Panc1 (cell line): ENCODE measurements at regions not wholly inside any gene's neighbourhood (a gene's known extent, or its start where the extent isn't known, plus 50 kb on each side); places are given as distances from the start of the nearest gene placed in this dataset.

ENCODE experiments used
- ATAC-seq: fragments of 200-7000 bp; cut with Tn5 transposase; 2 replicates; pipeline ENCODE4 v1.9.1; 2020; ENCODE audit warnings: mild to moderate bottlenecking, moderate library complexity
- BruUV-seq: library from RNA; stranded (reverse); fragments of 400-500 nt; replicated peaks from 2 replicates; lab custom pipeline; 2021; lab: Mats Ljungman, UMichigan
- CTCF ChIA-PET: fragments of 300-600 bp; sonication (Branson Sonifier 250); formaldehyde crosslinking; loops from one replicate; lab custom pipeline; 2022; ENCODE audit warnings: antibody characterized with exemption; lab: Charles Lee
- POLR2A ChIA-PET: fragments of 300-600 bp; sonication (Branson Sonifier 250); formaldehyde crosslinking; loops from one replicate; lab custom pipeline; 2022; ENCODE audit warnings: antibody characterized with exemption; lab: Charles Lee
- DNase-seq: peaks from one replicate; pipeline ENCODE4 v3.0.0-alpha.2; 2010; ENCODE audit warnings: low read depth, low spot score
- H3K27ac ChIP-seq: 2 replicates; pipeline ENCODE4 v1.5.1; 2011; ENCODE audit warnings: mild to moderate bottlenecking, low read length, inconsistent platforms
- H3K27me3 ChIP-seq: fragments of 200-500 bp; sonication (Bioruptor generic); 2 replicates; pipeline ENCODE4 v1.6.0; 2014; ENCODE audit warnings: low read length, inconsistent platforms; ENCODE audit not compliant: control insufficient read depth, insufficient read depth
- H3K36me3 ChIP-seq: fragments of 200-500 bp; sonication (Bioruptor generic); 2 replicates; pipeline ENCODE4 v1.5.1; 2014; ENCODE audit warnings: inconsistent platforms, mild to moderate bottlenecking, low read length, moderate library complexity; ENCODE audit not compliant: control insufficient read depth, insufficient read depth
- H3K4me1 ChIP-seq: 2 replicates; pipeline ENCODE4 v1.5.1; 2011; ENCODE audit warnings: inconsistent platforms, mild to moderate bottlenecking, low read length, moderate library complexity; ENCODE audit not compliant: control insufficient read depth, insufficient read depth
- H3K4me3 ChIP-seq, 2 experiments: 2 replicates each; pipeline ENCODE4 v1.5.1; 2011 to 2012; ENCODE audit warnings: low read depth in 2 of 2, low read length in 2 of 2, mild to moderate bottlenecking in 2 of 2, inconsistent platforms in 1 of 2, moderate library complexity in 1 of 2
- H3K9me3 ChIP-seq: fragments of 200-500 bp; sonication (Bioruptor generic); 2 replicates; pipeline ENCODE4 v1.5.1; 2014; ENCODE audit warnings: low read depth, mild to moderate bottlenecking, inconsistent platforms, low read length, moderate library complexity; ENCODE audit not compliant: control insufficient read depth, insufficient read depth
- POLR2AphosphoS5 ChIP-seq: IDR thresholded peaks from 2 replicates; pipeline ENCODE4 v1.6.1; 2012; ENCODE audit warnings: mild to moderate bottlenecking, low read depth, low read length, moderate library complexity
- REST ChIP-seq, 2 experiments: IDR thresholded peaks; 2 replicates each; pipeline ENCODE4 v1.6.1; 2011 to 2012; ENCODE audit warnings: low read depth in 2 of 2, control low read depth in 1 of 2, low read length in 1 of 2, mild to moderate bottlenecking in 1 of 2, moderate library complexity in 1 of 2; ENCODE audit not compliant: insufficient read depth in 1 of 2
- SIN3A ChIP-seq: IDR thresholded peaks from 2 replicates; pipeline ENCODE4 v1.6.1; 2012; ENCODE audit warnings: low read depth, mild to moderate bottlenecking, low read length, moderate library complexity, borderline replicate concordance; ENCODE audit not compliant: insufficient read depth
- TCF7L2 ChIP-seq: IDR thresholded peaks from 2 replicates; pipeline ENCODE4 v1.6.1; 2011; ENCODE audit warnings: mild to moderate bottlenecking, low read depth, low read length, inconsistent platforms
- in situ Hi-C: cut with HindIII; loops from 2 replicates; pipeline ENCODE4 v1.10.0; 2016; ENCODE audit warnings: low sequenced_read_pairs, low pct_unique_long_range_greater_than_20kb
- intact Hi-C: fragments of 100-400 bp; cut with micrococcal nuclease; formaldehyde crosslinking; loops from one replicate; pipeline ENCODE4 v1.10.0; 2022; ENCODE audit not compliant: unreplicated experiment
- TF ChIP-seq, protein P1 (sequence below): fragments of 450-650 bp; IDR thresholded peaks from 2 replicates; pipeline ENCODE4 v1.5.1; 2017; ENCODE audit warnings: mild to moderate bottlenecking

DNA sequence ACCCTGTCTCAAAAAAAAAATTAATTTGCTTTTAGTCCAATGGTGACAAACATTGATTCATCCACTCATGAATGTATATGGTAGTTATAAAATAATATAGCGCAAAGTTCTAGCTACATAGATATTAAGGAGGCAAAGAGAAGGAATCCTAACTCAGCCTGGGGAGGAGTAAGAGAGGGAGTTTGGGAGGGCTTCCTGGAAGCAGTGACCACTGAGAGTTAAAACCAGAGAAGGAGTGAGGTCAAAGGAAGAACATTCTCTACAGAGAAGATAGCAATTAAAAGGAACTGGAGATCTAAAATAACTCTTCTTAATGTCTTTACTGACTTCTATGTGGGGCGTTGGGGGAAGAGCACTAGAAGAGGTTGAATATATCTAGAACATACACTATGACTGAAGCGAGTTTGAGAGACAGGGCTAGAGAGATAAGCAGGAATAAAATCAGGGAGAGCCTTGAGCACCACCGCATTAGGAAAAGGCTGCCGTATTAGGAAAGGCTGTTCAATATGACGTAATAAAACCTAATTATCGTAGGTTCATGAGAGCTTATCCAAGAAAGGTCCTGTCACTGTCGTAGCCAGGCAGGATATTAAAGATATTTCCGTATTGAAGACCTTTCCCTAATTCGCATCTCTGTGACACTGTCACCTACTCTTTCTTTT, 81.8 kb upstream of the CNKSR3 start:
- intact Hi-C loops: no loop called here
- no peaks in the 10 kb centered on the region for H3K9me3 ChIP-seq
- H3K4me1 ChIP-seq: no peaks in the 10 kb centered on the region
- no peaks in the 10 kb centered on the region for H3K36me3 ChIP-seq
- ChIA-PET POLR2A (no interaction called here), CTCF (no interaction called here)
- H3K27ac ChIP-seq: no peak overlapping the region
- BruUV-seq: no TSS peak
- in situ Hi-C loops: no loop called here
- no peak overlapping the region for H3K4me3 ChIP-seq
- DNase-seq (no peak), ATAC-seq (no peak)
- H3K27me3 ChIP-seq: no peaks in the 10 kb centered on the region
- TF ChIP-seq, protein P1, sequence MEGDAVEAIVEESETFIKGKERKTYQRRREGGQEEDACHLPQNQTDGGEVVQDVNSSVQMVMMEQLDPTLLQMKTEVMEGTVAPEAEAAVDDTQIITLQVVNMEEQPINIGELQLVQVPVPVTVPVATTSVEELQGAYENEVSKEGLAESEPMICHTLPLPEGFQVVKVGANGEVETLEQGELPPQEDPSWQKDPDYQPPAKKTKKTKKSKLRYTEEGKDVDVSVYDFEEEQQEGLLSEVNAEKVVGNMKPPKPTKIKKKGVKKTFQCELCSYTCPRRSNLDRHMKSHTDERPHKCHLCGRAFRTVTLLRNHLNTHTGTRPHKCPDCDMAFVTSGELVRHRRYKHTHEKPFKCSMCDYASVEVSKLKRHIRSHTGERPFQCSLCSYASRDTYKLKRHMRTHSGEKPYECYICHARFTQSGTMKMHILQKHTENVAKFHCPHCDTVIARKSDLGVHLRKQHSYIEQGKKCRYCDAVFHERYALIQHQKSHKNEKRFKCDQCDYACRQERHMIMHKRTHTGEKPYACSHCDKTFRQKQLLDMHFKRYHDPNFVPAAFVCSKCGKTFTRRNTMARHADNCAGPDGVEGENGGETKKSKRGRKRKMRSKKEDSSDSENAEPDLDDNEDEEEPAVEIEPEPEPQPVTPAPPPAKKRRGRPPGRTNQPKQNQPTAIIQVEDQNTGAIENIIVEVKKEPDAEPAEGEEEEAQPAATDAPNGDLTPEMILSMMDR: no peak
- no peak for TF ChIP-seq TCF7L2
- no peak for TF ChIP-seq POLR2AphosphoS5
- no peak for TF ChIP-seq REST (IDR thresholded peaks at IDR 0.05; ENCODE audit: insufficient read depth in 1 of 2, low read depth in 2 of 2, low read length in 1 of 2)
- TF ChIP-seq SIN3A: no peak

DNA sequence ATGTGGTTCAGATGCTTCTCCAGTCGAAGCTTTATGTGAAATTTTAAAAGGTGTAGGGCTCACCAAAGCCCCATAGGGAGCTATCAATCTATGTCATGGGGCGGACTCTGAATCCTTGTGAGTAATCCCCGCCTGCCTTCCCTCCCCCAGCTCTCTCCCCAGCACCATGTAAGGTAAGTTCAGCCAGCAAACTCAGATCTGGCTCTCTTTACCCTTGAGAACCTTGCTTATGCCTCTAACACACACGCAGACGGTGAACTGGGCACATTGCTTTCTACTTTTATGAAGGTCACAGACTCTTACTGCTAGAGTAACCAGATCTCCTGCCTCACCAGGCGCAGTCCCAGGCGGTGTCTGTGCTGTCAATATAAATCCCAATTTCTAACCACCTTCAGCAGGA, 82.6 kb upstream of the CNKSR3 start:
- BruUV-seq: no TSS peak
- H3K9me3 ChIP-seq: no peaks in the 10 kb centered on the region
- ChIA-PET CTCF (no interaction called here), POLR2A (no interaction called here)
- no peaks in the 10 kb centered on the region for H3K36me3 ChIP-seq
- intact Hi-C loops: no loop called here
- in situ Hi-C loops: no loop called here
- TF ChIP-seq POLR2AphosphoS5 (no peak), SIN3A (no peak)
- TF ChIP-seq, protein P1: no peak
- no peaks in the 10 kb centered on the region for H3K4me1 ChIP-seq
- no peaks in the 10 kb centered on the region for H3K27me3 ChIP-seq
- ATAC-seq (no peak), DNase-seq (no peak)
- H3K27ac ChIP-seq: no peak overlapping the region; the same call in 1 of the 2 replicates
- H3K4me3 ChIP-seq: no peak overlapping the region
